GM21786 (cell line): ENCODE measurements at regions not wholly inside any gene's neighbourhood (a gene's known extent, or its start where the extent isn't known, plus 50 kb on each side); places are given as distances from the start of the nearest gene placed in this dataset.
"Not testable (repeated sequence)": the region's sequence is repeated elsewhere in the genome, so short reads cannot be mapped to it uniquely, and the experiment has no call there.

ENCODE experiments used
- ATAC-seq: cut with Tn5 transposase; IDR thresholded peaks from one replicate; pipeline ENCODE4 v1.9.1; 2021; ENCODE audit not compliant: unreplicated experiment

DNA sequence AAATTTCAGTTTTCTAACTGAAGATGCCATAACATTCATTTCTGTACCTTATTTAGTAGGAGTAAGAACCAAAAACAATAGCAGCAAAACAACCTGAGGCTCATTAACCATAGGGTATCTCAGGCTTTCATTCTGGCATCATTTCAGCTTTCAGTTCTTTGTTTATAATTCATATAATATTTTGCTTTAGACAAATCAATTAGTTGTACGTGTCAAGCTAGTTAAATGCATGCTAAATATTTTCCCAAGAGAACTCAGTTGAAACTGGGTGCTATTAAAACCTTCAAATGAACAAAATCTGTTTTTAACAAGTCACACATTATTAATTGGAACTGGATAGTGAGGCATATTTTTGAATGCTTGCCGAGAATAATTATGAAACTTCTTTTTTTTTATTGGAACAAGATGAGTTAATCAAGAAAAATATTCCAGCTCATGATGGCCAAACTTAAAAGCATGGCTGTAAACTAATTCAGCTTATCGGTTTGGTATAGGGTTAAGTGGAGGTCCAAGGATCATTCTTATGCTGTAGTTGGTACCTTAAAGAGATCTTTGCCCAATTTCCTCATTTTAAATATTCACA is 442.7 kb downstream of the BTG1 start:
- ATAC-seq = no peak

DNA sequence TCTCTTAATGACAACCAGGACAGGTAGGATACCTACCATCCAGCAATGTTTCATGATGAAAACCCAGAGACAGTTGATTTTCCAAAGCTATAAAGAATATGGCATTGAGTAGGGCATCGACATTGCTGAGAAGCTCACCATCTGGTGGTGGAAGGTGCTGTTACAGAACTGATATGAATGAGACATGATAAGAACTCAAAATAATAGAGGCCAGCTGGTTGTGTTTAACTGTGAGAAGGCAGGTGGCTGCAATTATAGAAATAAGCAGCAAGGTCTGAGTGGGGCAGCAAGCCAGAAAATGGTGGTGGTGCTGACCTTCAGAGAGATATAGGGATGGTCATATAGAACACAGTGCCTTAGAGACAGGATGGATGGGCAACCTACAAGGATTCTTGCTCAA is 449.7 kb downstream of the BTG1 start:
- no peak for ATAC-seq

DNA sequence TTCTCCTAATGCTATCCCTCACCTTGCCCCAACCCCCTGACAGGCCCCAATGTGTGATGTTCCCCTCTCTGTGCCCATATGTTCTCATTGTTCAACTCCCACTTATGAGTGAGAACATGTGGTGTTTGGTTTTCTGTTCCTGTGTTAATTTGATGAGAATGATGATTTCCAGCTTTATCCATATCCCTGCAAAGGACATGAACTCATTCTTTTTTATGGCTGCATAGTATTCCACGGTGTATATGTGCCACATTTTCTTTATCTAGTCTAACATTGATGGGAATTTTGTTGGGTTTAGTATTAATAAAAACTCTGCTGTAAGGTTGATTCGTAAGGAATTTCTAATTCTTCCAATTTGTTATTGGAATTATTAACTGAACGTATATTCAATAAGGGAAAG is 450.2 kb downstream of the BTG1 start:
- ATAC-seq = not testable (repeated sequence)

DNA sequence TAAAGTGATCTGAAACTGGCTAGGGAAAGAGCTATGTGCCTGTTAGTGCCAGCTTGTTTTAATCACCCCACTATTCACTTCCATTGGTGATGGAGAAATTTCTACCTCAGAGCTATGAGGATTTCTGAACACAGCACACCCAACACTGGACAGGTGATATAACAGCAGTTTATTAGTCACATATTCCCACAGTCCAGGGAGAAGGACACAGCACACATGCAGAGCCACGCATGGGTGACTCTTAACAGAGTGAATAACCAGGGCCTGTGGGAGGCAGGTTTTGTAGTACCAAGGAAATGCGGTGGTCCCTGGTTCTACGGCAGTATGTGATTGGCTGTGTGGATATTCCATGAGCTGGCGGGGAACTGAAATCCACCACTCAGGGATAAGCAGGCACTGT is 455.1 kb downstream of the BTG1 start:
- ATAC-seq = no peak

DNA sequence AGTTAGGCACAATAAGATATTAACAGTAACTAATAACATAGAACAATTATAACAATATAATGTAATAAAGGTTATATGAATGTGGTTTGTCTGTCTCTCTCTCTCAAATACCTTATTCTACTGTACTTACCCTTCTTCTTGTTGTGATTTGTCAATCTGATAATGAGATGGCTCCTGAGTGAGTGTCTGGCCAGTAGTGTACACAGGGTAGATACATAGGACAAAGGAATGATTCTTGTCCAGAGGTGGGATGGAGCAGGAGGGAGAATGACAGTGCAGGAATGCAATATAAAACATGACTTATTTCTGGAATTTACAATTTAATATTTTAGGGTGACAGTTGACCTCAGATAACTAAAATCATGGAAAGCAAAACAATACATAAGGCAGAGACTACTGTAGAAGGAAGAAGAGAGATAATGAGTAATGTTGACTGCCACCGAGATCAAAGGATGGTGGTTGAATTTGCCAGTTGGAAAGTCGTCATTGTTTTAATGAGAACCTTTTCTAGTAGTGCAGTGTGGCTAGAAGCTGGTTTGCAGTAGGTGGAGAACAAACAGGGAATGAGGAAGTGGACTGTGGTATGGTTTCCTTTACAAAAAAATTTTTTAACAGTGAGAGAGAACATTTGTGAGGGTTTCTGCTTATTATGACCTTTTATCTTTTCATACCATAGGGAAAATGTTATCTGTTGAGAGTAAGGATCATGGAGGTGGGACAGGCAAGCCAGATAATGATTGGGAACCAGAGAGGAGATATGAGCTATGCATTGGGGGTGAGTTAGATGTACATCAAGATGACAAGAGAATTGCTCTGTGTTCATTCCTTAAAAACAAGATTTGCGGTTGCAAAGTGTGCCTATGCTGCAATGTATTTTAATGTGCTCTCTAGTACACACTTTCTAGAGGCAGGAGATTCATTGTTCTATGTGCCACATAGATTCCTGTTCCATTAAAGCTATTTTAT is 458.3 kb downstream of the BTG1 start:
- no peak for ATAC-seq

DNA sequence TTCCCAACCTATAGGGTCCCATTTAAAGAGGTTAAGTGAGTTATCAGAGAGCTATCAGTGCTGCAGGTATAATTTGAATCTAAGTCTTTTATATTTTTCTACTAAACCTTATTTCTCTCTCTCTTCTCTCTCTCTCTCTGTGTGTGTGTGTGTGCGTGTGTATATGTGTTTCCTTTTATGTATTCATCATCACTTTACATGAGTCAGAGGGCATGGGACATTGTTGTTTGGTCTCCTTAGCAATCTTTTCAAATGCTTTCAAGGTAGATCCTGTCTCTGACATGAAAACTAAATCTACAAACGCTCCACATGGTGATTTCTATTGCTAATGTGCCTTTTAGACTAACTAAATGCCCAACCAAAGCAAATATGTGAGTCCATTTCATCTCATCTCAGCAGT is 459.7 kb downstream of the BTG1 start:
- no peak for ATAC-seq

DNA sequence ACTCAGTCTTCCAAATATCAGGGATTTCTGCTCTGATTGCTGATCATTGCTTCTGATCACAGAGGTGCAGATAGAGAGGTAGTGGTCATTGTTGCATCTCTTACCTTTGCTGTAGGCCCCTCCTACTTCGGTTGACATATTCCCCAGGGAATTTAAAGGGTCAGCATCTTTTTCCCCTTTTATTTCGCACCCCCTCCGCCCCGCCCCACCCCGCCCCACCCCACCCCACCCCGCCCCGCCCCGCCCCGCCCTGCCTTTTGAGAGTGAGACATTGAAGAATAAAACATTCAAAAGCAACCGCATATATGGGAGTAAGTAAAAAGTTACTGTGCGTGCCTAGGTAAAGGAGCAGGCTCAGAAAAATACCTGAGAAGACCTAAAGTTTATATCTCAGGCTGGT is 463.9 kb downstream of the BTG1 start:
- no peak for ATAC-seq

DNA sequence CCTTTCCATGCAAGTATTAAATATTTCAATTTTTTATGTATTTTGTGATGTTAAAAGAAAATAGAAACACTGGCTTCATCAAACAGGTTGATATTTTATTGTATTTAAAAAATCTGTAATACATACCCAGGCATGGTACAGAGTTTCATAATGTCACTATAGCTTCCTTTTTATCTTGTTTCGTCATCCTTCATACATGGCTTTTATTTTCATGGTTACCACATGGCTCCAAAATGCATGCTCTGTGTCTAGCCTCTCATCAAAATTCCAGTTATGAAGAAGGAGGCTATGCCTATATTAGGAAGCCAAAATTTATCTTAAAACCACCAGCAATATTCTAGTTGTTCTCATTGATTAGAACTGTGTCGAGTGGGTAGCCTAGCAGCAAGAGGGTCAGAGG is 464.8 kb downstream of the BTG1 start:
- ATAC-seq = no peak

DNA sequence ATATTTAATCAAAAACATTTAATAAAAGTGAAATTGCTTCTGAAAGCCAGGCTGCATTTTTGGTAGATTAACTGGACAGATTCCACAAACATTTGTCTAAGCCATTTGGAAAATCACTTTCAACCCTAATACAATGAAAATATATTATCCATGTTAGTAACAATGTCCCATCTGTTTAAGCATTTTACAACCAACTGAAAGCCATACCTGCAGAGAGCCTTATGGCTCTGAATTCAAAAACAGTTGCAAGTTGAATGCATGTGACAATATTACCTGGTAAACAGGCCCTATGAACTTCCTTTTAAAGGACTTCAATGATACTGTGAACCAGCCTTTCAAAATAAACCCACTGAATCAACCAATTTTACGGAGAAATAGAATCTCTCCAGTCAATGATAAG is 468.1 kb downstream of the BTG1 start:
- no peak for ATAC-seq

DNA sequence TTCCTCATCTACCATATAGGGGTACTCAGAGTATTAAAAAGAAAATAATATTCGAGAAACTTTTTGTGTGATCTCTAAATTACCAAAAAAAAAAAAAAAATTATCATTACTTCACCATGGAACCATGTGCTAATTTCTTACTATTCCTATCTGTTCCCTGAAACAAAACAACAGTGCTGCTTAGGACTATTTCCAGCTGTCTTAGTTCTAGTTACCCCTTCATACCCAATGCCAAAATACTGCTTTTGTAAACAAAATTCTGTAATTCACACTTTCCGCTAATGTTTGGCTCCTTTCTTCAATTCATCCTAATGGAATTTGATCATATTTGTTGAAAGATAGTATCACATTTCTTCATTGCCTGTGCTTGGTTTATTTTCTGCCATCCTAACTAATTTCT is 470.2 kb downstream of the BTG1 start:
- no peak for ATAC-seq

DNA sequence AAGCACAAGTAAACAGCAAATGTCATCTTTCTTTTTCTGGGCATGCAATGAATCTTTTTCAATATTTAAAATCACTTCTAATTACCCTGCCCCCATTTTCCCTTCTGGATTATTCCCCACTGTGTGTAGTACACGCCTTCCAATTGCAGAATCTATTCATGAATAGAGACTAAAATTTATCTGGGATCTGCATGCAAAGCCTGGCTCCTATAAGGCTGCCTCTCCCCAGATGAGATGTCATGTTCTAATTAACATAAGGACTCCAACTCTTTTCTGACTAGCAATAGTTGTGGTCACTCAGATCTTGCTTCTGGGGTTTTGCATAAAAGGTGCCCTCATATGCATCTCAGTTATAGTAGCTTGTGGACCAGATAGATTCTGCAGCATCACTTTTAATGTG is 473.5 kb downstream of the BTG1 start:
- ATAC-seq = no peak

DNA sequence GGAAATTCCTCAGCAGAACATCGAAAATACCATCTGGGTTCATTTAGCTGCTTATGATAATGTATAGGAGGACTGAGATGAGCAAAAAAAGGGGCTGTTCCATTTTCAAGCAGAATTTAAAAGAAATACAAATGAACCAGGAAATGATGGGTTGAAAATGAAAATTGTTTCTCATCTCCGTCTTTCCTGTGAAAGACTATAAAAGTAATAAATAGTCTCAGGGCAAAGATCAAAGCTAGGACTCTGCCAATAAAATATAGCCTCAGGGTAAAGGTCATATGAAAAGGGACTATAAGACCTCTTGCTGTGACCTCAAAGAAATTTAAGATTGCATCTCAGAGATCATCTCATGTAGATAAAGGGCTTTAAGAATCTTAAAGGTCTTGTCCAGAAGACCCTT is 478.0 kb downstream of the BTG1 start:
- ATAC-seq = no peak

DNA sequence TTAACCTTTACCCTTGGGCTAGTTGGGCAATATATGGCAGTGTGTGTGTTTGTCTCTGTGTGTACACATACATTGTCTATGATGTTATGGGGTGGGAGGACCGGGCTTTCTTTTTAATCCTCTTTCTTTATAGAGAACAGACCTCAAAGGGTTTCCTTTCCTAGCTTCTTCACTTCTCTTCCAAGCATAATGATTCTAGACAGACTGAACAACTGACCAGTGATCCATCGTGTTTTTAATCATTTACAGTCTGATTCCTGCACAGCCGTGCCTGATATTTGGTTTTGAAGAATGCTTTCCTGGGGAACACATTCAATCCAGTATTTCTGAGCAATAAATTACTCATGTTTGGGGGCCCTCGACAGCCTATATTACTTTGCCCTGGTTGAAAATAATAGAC is 481.1 kb upstream of the DCN start:
- no peak for ATAC-seq

DNA sequence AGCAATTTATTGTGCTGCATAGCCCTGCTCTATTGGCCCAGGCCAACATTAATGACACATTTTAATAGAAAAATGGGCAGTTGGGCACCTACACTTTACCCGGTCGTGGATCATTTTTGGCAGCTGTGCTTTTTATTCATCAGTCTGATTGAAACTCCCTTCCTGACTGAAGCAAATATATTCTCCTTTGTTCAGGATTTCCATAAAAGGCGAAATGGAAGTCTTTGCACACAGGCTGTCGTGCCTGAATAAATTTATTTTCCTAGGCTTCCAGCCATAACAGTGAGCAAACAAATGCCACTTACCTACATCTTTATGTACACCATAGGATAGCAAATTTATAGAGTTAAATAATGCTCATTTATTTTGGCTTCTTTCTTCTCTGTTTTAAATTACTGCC is 480.7 kb upstream of the DCN start:
- ATAC-seq = no peak

DNA sequence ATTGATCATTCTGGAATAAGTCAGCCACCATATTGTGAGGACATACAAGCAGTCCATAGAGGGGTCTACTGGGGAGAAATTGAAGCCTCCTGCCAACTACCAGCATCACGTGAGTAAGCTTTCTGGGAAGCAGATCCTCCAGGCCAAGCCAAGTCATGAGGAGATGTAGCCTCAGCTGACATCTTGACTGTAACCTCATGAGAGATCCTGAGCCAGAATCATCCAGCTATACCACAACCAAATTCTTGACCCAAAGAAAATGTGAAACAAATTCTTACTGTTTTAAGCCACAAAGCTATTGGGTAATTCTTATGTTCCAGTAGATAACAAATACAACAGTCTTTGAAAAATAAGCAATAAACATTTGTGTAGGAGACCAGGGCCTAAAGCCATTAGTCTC is 479.4 kb upstream of the DCN start:
- ATAC-seq = no peak

DNA sequence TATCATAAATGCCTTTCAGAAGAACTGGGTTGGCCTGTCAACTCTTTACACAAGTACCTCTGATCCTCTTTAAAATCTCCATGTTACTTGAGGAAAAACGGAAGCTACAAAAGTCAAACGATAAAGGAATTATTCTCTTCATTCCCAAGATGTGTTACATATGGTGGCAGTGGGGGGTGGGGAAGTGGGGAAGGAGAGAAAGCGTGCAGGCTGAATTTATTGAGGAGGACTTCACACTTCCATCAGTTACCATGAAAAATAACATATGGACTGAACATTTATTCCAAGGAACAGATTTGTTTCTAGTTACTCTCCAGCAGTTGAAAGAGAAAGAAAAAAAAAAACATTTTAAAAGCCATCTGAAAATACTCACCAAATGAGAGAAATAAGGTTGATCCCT is 474.4 kb upstream of the DCN start:
- ATAC-seq = no peak

DNA sequence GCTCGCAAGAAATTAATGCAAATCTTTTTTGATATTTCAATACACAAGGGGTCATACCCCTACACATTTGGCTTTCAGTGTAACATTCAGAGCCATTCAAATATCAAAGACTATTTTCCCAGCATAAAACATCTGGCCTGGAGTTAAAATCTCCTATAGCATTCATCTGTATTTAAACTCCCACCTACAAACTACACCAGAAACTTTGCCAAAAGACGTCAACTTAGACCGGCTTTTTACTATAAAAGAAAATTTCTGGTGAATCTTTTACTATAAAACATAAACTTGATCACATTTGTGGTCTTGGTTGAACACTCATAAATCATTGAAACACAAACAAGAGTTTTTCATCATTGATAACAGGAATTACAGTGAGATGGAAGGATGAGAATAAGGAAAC is 473.3 kb upstream of the DCN start:
- no peak for ATAC-seq

DNA sequence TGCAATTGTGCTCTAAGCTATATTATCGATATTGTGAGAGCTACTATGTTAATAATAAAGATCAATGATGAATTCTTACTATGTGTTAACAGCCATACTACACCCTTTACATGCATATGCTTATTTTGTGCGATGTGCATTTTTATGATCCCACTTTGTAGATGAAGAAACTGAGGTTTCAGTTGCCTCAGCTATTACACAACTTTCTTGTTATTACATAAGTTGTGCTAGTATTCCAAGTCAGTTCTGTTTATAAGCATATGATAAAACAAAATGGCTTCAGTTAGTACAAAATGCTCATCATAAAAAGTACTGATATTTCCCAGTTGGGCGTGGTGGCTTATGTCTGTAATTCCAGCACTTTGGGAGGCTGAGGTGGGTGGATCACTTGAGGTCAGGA is 471.5 kb upstream of the DCN start:
- no peak for ATAC-seq

DNA sequence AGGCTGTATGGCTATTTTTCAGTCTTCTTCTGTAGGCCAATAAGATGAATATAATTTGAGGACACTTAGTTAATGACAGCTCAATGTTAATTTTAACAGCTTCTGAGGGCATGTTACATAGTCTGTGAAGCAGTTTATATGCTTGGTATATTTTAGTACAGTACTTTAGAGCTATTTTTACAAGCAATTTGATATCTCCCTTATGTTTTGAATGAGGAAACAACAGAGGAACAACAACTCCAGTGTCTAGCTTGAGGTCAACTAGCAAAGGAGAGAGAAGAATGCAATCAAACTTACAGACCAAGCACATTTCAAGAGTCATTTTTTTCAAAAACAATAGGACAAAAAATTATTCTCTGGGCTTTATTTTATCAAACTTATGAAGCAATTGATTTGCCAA is 469.1 kb upstream of the DCN start:
- no peak for ATAC-seq

DNA sequence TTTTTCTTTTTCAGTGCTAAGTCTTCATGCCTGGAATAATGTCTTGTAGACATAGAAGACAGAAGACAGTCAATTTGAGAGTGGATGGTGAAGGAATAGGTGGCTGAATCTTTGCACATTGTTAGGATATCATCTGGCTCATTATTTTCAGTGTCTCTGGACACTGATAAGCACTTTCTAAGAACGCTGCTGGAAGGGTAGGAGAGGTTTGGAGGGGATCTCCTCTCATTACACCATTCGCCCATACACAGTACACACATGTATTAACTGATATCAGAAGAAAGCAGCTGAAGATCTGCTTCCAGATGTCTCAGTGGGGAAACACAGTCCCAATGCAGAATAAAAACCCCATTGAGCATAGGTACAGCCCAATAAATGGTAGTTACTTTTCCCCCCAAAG is 461.1 kb upstream of the DCN start:
- no peak for ATAC-seq

DNA sequence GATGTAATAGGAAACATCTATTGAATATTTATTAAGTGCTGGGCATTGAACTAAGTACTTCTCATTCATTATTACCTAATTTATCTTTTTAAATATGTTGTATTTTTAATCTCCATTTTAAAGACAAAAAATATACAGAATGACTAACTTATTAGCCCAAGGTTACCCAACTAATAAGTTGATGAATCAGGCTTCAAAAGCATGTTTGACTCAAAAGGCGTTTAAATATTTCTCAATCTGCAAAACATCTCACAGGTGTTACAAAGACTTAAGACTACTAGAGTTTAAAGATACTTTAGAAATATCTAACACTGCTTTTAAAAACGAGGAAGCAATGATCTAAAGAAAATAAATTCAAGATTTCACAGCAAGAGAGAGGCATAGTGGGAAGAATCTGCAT is 457.4 kb upstream of the DCN start:
- no peak for ATAC-seq

DNA sequence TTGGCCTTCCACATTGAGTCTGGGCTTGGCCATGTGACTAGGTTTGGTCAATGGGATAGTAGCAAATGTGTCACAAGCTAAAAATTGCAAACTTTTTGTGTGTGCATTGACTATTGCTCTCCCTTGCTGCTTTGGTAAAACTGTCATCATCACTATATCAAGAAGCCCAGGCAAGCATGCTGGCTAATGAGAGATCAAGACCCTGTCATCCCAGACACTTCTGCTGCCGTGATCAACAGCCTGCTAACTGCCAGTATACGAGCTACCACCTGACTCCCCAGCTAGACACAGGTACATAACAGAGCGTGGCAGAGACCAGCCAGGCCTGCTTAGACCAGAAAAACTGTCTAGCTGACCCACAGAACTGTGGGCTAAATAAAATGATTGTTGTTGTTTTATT is 456.7 kb upstream of the DCN start:
- ATAC-seq = no peak
